ENCODE measurements at regions not wholly inside any gene's neighbourhood (a gene's known extent, or its start where the extent isn't known, plus 50 kb on each side); places are given as distances from the start of the nearest gene placed in this dataset.

DNA sequence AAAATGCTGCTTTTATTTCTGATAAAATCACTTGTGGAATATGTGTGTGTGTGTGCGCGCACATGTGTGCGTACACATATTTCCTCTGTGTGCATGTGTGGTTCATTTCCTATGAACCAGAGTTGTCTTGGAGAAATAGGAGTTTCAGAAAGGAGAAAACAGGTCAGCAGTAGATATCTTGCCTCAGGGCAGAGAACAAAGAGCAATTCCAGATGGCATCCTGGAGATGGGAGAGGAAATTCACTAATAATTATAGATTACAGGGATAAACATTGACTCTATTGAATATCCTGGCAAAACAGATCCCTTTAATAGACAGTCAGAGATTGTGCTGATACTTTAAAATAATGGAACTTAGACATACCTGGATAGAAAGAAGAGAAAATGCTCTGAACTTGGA is 298.0 kb downstream of the TRIB2 start:
- peak; percentile 3 for DNase-seq (ENCODE audit: low read depth)

DNA sequence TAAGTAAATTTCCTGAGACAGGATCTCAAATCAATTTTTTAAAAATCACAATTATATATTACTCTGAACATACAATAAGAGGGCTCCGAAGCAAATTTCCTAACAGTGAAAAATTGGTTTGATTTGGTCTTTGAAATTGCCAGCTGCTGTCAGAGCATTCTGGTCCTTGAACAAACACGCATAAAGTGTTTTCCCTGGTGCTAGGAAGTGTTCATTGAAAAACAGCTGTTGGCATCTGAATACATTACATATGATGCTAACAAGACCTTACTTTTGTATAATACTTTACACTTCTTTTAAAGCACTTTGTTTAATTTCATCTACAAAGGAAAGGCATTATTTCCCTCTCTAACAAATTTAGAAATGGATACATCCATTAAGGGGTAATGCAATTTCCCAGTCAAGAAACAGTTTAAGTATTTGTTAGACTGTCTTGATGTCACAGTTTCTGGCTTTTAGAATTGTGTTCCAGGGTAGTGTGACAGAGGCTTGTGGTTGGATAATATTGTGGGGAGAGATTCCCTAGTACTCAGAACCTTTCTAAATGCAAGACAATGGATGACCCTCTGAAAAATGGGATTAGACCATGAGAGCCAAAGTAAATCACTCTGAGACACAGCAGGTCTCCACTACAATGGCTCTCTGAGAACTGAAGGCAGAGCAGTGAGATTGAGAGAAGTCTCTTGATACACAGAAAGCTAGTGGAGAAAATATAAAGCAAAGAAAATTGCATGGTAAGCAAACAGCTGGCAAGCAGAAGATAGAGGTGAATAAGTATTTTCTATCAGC is 299.0 kb downstream of the TRIB2 start:
- no peak for DNase-seq (ENCODE audit: low read depth)

GRCh38 chr2:13018490-13018889 is 301.8 kb downstream of the TRIB2 start:
- no peak for DNase-seq (ENCODE audit: low read depth)

DNA sequence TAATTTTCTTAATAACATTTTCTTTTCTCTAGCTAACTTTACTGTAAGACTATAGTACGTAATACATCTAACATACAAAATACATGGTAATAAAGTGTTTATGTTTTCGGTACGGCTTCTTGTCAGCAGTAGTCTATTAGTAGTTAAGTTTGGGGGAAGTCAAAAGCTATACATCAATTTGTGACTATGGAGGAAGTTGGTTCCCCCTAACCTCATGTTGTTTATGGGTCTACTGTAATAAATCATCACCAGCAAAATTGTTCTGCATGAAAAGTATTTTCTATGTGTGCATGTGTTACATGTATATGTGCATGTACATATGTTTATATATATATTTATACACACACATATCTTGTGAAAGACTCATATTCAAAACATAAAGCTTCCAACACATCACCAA is 303.0 kb downstream of the TRIB2 start:
- DNase-seq (ENCODE audit: low read depth) = no peak

DNA sequence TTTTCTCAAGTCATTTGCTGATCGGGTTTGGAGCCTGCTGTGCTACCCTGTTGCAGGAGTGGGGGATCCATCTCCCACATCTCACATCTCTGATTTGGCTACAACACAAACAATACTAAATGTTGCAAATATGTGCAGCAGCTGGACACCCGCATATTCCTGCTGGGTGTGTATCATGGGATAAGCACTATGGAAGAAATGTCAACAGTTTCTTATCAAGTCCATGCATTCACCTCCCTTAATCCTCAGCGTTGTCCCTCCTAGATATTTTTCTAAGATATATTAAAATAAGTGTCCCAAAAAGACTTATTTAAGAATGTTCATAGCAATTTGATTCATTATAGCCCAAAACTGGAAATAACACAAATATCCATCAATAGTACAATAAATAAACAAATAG is 303.7 kb downstream of the TRIB2 start:
- no peak for DNase-seq (ENCODE audit: low read depth)

DNA sequence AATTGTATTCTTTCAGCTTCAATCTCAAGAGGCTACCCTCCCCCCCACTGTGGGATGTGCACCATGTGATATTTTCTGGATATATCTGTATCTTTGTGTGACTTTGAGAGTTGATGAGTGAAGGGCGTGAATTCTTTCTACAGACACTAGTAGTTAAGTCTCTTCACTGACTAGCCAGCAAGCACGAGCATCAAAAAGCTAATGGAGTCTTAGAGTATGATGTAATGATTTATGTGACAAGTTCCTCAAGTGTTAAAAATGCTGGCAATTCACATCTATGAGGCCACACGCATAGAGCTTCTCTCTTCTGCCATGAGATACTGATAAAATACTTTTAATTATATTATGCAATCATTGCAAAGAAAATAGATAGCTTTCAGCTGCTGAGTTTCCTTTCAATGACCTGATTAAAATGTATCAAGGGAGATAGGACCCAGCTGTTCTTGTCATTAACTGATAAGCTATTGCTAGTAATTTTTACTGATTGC is 304.8 kb downstream of the TRIB2 start:
- DNase-seq (ENCODE audit: low read depth) = no peak

DNA sequence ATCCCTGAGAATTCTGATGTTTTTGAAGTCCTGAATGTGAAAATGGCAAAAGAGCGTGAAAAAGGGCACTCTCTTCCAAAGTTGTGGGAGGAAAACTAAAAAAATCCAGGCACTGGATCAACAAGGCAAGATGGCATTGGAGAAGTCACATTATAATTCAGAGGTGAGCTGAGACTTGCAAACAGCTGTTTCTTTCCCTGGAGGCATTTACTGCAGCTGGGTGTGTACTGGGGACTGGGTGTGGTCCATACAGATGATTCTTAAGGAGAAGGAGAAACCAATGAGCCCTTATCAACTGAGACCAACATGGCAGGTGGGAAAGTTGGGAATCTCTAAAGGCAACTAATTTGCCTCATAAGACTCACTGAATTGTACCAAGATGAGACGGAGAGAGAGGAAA is 313.9 kb downstream of the TRIB2 start:
- no peak for DNase-seq (ENCODE audit: low read depth)

GRCh38 chr2:13034861-13035260 is 318.1 kb downstream of the TRIB2 start:
- DNase-seq (ENCODE audit: low read depth) = no peak

GRCh38 chr2:13035866-13036265 is 319.1 kb downstream of the TRIB2 start:
- DNase-seq (ENCODE audit: low read depth) = no peak

- no peak for DNase-seq (ENCODE audit: low read depth)
Measured at GRCh38 chr2:13040043-13040442, 323.3 kb downstream of the TRIB2 start.

DNA sequence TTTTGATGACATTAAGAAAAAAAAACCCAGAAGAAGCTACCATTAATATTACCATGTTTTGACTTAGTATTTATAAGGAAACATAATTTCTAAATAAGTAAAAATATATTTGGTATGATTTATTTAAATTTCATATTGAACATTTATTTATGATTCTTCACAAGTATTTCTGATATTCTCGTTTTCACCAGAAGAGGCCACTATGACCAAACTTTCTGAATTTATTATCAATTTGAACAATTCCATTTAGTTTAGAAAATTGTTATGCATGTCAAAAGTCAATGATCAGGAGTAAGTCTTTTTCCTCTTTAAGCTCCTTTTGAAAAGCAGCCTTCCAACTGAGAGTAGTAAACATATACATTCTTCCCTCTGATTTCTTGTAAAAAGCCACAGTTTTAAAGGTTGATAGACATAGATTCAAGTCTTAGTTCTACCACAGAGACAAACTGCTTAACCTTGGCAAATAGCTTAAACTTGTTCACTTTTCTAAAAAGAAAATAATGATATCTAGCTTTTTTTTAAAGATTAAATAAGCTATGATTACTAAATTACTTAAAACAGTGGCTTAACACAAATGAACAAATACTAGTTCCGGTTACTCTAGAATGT is 329.9 kb downstream of the TRIB2 start:
- DNase-seq (ENCODE audit: low read depth) = peak; percentile 45

DNA sequence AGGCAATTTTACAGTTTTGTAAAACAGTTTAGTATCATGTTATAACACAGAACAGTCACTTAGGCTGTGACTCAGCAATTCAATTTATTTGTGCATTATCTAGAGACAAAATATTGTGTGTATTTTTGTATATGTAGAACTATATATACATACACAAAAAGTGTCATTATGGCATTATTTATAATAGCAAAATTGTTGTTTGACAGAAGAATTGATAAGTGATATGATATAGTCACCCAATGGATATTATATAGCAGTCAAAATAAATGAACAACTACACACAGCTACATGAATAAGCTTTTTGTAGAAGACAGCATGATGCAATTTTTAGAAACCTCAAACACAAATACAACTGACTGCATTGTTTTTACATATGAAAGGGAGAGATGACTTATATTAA is 334.0 kb downstream of the TRIB2 start:
- peak; percentile 40 for DNase-seq (ENCODE audit: low read depth)

- no peak for DNase-seq (ENCODE audit: low read depth)
Measured at GRCh38 chr2:13052547-13052946, 335.8 kb downstream of the TRIB2 start.

DNA sequence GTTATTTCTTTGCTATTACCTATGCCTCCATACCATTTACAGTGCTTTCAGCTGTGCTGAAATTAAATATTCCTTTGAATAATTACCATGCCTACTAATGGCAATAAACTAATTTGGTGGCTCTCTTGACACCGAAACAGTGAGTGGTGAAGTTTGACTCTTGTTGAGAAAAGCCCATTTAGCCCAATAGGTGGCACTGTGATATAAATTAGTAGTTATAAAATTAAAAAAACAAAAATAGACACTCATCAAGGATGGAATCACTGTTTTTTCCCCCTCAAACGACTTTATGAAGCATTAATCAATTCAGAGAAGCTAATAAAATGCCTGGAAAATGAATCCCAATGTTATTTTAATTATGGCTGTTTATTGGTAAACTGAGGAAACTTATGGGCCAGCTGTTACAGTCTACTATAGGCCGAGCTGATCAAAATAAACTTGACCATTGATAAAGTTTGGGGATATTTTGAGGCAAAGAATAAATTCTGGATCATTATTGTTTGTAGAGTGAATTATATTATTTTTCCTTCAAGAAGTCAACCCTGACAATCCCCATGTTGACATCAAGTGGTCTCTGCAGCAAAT is 339.6 kb downstream of the TRIB2 start:
- DNase-seq (ENCODE audit: low read depth) = peak; percentile 49

GRCh38 chr2:13057671-13058070 is 340.9 kb downstream of the TRIB2 start:
- no peak for DNase-seq (ENCODE audit: low read depth)

DNA sequence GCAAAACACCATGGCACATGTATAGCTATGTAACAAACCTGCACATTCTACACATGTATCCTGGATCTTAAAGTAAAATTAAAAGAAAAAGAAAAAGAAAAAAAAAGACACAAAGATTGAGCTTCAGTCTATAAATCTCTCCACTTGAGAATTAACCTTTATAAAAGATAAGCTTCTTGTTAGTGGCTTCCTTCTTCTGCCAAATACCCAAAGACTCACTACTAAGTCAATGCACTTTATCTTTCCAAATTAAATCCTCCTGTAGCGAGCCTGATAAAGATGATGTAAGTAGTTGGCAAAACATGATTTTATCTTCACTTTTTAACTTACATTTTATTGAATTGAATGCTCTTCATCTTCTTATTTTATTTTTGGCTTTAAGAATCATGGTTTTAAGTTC is 349.9 kb downstream of the TRIB2 start:
- no peak for DNase-seq (ENCODE audit: low read depth)

- DNase-seq (ENCODE audit: low read depth) = no peak
Measured at GRCh38 chr2:13067508-13067907, 350.8 kb downstream of the TRIB2 start.

DNA sequence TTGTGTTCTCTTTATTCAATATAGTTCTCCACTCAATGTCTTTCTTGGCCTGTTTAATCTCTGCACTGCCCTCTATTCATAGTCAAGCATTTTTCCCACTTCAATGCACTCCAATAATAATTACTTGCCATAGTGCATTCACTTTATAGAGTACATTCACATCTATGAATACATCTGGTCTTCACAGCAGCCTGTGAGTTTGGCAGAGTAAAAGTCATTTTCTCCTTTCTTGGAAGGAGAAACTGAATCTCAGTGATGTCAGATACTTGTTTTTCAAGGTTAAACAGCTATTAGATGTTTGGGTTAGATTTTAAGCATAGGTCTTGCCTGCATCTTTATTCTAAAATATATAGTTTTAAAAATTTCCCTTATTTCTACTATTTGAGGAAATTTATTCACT is 373.2 kb downstream of the TRIB2 start:
- no peak for DNase-seq (ENCODE audit: low read depth)

GRCh38 chr2:13091455-13091854 is 374.7 kb downstream of the TRIB2 start:
- DNase-seq (ENCODE audit: low read depth) = peak; percentile 43

DNA sequence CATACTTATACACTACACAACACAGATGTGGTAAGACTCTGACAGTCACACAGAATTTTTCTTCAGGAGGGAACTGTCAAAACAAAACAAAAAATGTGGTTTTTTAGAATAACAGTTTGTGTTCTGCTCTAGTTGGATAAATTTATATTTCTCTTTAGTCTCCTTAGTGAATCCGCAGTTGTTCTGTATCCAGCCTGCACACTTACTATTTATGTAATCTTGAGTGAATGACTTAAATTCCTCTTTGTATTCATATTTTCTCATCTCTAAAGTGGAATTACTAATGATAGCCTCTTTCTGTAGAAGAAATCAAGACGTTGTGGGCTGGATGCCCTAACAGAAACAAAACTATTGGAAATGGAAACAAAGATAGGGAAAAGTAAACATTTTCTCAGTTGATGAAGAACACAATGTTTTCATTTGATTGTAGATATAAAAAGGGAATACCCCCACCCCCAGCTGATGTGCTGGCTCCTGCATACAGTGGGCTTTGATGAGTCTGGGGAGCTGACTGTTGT is 375.2 kb downstream of the TRIB2 start:
- no peak for DNase-seq (ENCODE audit: low read depth)

DNA sequence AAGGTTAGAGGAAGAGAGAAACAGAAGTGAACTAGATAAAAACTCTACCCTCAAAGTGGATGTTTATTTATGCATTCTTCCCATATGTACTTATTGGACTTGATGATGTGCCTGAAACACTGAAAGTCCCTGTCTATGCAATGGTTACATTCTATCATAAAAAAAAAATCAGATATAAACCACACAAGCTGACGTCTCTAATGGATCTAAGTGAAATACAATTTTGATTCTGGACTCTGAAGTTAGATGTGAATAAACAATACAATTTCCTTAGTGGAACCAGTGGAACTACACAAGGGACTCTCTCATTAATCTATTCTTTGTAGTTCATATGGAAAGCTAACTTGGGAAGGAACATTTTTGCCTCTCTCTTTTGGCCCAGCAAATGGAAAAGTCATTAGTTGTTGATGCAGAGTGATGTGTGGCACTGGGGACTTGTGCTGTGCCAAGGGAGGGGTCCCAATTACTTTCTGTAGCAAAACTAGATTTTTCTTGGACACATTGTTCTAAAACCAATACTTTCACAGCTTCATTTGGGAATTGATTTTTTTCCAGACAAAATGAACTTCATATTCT is 376.8 kb downstream of the TRIB2 start:
- DNase-seq (ENCODE audit: low read depth) = no peak

DNA sequence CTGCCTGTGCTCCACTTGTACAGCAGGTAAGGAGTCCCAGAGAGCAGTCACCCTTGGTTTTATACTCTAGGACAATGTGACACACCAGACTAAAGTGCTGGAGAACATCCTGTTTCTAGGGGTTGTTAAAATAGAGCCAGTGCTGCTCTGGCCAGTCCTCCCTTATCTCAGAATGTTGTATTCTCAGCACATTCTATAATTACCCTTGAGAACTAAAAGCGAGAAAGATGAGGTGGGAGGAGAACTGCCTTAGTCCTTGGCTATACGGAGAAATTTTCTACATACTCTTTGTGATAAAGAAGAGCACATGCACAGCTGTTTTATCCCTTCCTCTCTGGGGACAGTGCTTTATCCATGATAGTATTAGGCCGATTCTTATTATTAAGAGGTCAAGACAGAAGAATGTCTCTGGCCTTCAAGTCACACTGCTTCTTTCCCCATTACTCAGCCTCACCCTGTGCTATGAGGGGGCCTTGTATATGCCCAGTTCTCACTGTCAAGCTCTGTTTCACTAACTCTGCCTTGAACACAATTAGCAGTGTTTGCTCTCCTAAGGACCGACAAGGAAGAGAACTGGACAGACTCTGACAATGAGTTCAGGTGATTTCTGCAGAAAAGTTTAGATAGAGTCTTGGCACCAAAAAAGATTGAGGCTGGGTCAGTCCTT is 385.8 kb downstream of the TRIB2 start:
- DNase-seq (ENCODE audit: low read depth) = no peak

Measured in ELR (cell line).